SKM-1 treated with dmso at 0.1 percent for 144 hours (cell line): ENCODE measurements at regions not wholly inside any gene's neighbourhood (a gene's known extent, or its start where the extent isn't known, plus 50 kb on each side); places are given as distances from the start of the nearest gene placed in this dataset.
"Not testable (repeated sequence)": the region's sequence is repeated elsewhere in the genome, so short reads cannot be mapped to it uniquely, and the experiment has no call there.

Experiments used
- DNase-seq: peaks from one replicate; lab custom pipeline; 2025; ENCODE audit not compliant: unreplicated experiment; lab: John Stamatoyannopoulos, UW

DNA sequence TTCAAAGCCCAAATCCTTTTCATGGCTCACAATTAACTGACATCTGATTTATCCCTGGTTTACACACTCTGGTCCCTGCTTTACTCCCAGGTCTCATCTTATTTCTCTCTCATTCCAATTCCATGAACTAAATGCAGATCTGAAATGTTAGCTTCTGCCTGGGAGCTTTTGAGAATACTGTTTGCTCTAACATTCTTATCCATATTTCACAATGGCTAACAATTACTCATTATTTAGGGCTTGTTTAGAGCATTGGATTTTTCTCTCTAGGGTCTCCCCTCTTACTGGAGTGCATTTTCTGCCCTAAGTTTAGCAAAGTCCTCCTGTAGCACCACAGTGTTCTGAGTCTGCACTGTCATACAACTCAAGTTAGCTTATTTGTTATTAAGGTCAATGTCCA is 121.5 kb upstream of the HCRTR2 start:
- no peak for DNase-seq

DNA sequence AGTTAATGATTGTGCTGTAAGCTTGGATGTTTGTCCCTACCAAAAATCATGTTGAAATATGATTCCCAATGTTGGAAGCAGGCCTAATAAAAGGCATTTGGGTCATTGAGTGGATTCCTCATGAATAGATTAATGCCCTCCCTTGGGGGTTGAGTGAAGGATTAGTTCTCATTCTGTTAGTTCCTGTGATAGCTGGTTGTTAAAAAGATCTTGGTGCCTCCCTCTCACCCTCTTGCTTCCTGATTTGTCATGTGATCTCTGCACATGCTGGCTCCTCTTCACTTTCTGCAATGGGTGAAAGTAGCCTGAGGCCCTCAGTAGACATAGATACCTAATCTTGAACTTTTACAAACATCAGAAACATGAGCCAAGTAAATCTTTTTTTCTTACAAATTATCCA is 115.6 kb upstream of the HCRTR2 start:
- no peak for DNase-seq

DNA sequence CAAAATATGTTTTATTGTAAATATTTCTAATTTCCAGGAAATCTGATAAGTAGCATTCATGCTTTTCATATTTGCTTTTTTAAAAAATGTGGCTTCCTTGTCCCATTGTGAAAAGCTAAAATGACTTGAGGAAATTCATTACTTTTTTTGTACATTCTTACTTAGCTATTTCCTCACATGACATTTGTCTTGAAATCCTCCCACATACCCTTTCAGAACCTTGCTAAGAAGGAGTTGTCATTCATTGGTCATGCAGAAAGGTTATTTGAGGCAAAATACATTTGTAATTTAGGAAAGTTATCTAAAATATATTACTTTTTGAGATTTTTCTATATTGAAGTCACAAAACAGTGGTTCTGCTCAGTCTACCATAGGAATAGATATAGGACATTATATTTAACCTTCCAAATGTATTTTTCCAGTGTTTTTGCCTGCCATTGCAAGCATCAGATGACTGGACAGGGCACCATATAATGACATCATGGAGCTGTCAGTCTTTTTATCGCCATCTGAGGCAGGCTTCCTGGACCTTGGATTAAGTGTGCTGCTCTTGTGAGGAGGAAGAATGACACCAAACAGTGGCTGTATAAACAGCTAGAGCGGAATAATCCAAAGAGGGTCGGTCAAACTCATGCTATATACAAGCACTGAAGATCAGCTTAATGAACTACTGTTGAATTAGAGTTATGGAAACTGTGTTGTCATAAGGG is 109.4 kb upstream of the HCRTR2 start:
- no peak for DNase-seq

DNA sequence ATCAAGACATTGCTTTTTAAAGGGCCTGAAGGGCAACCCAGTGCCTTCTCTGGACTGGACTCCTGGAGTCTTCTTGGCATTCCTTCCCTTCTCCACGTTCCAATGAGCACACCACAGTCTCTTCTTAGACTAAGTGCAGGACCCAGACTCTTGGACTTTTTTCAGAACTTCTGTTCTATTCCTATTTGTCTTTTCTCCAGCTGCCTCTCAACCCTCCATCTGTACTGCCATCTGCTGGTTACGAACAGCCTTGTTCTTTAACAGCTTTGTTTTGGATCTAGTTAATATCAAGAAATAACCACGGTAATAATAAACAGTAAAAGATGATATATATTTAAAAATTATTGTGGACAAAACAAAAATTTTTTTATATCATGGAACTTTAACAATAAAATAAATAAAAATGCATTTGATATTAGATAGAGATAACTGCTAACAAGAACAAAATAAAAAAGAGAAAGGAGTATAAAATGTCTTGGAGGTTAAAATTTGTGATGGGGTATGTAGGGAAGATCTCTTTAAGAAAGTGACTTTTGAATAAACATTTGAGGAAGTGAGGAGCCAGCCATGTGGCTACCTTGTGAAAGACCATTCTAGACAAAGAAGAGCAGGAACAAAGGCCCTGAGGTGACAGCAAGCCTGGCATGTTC is 105.1 kb upstream of the HCRTR2 start:
- peak; percentile 40 for DNase-seq

DNA sequence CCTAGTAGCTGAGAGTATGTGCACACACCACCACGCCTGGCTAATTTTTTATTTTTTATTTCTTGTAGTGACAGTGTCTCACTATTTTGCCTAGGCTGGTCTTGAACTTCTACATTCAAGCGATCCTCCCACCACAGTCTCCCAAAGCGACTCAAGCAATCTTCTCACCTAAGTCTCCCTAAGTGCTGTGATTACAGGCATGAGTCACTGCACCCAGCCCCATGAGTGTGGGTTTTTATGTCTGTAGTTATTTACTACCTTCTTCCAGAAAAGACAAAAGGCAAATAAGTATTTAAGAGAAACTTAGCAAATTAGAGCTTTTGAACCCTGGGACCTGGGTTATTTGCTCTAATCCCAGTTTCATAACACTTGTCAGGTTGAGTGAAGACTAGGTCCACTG is 92.3 kb upstream of the HCRTR2 start:
- DNase-seq, result no peak

DNA sequence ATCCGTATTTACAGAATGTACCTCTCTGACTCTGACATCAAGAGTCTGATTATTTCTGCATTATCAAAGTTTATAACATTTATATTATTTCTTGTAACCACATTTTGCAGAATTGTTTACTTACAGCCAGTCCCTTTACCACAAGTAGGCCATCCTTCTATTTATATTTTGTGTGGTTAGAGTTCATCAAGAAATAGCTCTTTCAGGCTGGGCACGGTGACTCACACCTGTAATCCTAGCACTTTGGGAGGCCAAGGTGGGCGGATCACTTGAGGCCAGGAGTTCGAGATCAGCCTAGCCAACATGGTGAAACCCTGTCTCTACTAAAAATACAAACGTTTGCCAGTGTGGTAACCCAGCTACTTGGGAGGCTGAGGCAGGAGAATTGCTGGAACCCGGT is 86.3 kb upstream of the HCRTR2 start:
- not testable (repeated sequence) for DNase-seq

DNA sequence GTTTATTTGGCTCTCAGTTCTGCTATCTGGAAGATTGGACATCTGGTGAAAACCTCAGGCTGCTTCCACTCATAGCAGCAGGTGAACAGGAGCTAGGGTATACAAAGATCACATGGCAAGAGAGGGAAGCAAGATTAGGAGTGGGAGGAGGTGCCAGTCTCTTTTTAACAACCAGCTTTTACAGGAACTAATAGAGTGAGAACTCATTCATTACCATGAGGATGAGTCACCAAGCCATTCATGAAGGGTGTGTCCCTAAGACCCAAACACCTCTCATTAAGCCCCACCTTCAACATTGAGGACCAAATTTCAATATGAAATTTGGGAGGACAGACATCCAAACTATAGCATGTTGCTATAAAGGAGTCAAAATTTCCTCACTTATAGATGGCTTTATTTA is 85.4 kb upstream of the HCRTR2 start:
- no peak for DNase-seq

DNA sequence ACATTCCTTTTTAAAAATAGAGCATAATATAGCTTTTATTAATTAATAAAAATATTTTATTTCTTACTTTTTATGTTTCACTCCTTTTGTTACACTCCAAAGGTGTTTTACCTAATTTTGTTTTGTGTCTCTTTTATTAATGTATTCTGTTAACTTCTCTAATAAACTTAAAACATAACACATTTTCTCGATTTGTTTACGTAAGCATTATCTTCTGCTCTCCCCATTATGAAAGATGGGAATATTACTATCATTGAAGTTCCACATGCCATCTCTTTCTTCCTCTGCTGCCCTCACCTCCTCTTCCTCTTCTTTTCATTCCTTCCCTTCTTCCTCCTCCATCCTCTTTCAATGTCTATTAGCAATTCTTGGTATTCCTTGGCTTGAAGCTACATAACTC is 85.0 kb upstream of the HCRTR2 start:
- no peak for DNase-seq

DNA sequence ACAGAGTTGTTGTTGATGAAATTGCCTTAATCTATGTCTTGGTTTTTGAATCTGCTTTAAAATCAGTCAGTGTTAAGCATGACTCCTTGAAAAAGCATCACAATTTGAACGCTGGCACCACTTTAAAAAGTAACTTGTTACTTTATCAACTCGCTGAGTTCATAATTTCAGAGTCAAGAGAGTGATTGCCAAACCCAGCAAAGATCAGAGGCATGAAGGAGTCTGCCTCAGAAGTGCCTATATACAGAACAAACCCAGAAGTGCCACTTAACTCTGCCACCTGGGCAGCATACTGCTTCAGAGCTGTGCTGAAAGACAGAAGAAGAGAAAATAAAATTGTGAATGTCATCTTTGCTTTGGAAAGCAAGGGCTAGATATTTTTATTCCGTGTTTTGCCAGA is 73.6 kb upstream of the HCRTR2 start:
- no peak for DNase-seq

DNA sequence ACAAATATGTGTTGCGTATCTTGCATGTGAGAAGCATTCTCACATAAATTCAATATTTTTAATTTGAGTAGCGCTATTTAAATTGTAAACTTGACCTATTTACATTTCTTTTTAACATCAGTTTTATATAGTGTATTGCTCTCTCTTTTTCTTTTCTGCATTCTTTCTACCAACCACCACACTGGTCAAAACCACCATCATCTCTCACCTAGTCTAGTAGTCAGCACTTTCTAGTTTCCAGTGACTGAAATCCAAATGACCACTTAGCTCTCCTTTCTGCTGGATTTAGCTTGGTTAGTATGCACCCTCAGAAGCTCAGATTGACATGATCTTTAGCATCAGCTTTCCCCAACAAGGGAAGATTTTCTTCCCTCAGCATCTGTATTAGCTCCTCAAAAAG is 73.2 kb upstream of the HCRTR2 start:
- no peak for DNase-seq

DNA sequence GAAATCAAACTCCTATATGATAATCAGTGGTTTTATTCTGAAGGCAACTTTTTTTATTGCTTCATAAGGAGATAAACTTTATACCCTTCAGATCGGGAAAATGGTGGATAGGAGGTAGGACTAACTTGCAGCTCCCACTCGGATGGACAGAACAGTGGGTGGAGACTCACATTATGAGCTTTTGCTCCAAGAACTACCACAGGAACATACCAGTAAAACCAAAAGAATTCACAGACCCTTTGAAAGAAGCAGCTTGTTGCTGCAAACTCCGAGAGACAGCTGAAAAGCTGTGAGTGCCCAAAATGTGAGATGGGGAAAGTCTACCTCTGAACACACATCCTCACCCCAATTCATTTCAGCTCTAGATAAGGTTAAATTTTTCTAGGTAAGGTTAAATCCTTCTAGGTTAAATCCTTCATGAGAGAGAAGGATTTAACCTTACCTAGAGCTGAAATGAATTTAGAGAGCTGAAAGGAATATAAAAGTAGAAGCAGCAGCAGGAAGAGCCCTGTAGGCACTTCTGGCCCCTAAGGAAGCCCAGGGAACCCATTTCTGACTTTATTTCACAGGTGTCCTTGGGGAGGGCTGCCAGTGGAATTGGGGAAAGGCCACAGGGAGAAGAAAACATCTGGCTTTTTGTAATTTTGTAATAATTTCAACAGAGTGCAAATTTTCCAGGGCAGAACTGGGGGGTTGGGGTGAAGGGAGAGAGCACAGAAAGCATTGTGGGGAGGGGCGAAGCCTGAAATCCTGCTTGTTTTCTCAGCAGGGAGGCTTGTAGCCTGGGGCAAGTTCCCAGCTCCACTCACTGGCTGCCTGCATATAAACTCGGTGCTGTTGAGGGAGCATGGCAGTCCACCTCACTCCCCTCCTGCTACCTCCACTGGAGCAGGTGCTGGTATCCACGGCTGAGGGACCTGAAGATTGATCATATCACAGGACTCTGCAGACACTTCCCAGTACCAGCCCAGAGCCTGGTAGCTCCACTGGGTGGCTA is 65.9 kb upstream of the HCRTR2 start:
- no peak for DNase-seq

DNA sequence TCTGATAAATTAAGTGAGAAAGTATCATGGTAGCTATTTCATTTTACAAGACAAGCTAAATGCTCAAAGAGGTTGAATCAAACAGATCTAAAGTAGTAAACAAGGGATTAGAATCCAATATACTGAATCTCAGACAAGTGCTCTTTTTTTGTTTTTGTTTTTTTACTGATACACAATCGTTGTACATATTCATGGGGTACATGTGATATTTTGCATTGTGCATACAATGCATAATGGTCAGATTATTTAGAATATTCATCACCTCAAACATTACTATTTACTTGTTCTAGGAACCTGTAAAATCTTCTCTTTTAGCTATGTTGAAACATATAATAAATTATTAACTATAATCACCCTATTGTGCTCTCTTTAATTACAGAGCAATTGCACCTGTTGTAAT is 57.0 kb upstream of the HCRTR2 start:
- no peak for DNase-seq

DNA sequence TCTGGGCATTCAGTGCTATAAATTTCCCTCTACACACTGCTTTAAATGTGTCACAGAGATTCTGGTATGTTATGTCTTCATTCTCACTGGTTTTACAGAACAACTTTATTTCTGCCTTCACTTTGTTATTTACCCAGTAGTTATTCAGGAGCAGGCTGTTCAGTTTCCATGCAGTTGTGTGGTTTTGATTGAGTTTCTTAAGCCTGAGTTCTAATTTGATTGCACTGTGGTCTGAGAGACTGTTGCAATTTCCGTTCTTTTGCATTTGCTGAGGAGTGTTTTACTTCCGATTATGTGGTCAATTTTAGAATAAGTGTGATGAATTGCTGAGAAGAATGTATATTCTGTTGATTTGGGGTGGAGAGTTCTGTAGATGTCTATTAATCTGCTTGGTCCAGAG is 50.1 kb upstream of the HCRTR2 start:
- DNase-seq, result peak; percentile 47
